H1 (cell line): ENCODE measurements at regions not wholly inside any gene's neighbourhood (a gene's known extent, or its start where the extent isn't known, plus 50 kb on each side); places are given as distances from the start of the nearest gene placed in this dataset.

Experiments
- GABPA ChIP-seq: IDR thresholded peaks from 2 replicates; pipeline ENCODE4 v1.6.1; 2011; ENCODE audit warnings: mild to moderate bottlenecking, low read length, moderate library complexity, borderline replicate concordance; ENCODE audit not compliant: insufficient read depth
- USF2 ChIP-seq: IDR thresholded peaks from 2 replicates; pipeline ENCODE4 v1.6.1; 2011; ENCODE audit warnings: low read length, improper control_type of control experiment

- TF ChIP-seq USF2 (no peak), GABPA (no peak)
- TF ChIP-seq, all 59 proteins: peak for 0
Measured at GRCh38 chr5:86748538-86749105, 130.9 kb downstream of the COX7C start (continued).
